HepG2 (cell line): ENCODE measurements at regions not wholly inside any gene's neighbourhood (a gene's known extent, or its start where the extent isn't known, plus 50 kb on each side); places are given as distances from the start of the nearest gene placed in this dataset.

Source experiments
- CREB3 ChIP-seq: sonication (generic); formaldehyde crosslinking; IDR thresholded peaks from 2 replicates; pipeline ENCODE4 v1.5.0; 2020; ENCODE audit warnings: missing genetic modification reagents
- ELF1 ChIP-seq: sonication (generic); formaldehyde crosslinking; IDR thresholded peaks from 2 replicates; pipeline ENCODE4 v1.4.0; 2020; ENCODE audit warnings: missing genetic modification reagents
- NR3C1 ChIP-seq: sonication (generic); formaldehyde crosslinking; IDR thresholded peaks from 2 replicates; pipeline ENCODE4 v1.4.0; 2020; ENCODE audit warnings: missing genetic modification reagents
- RFXANK ChIP-seq: IDR thresholded peaks from 2 replicates; pipeline ENCODE4 v1.6.1; 2016
- ZBTB10 ChIP-seq: sonication (generic); formaldehyde crosslinking; IDR thresholded peaks from 2 replicates; pipeline ENCODE4 v1.4.0; 2020; ENCODE audit warnings: missing genetic modification reagents, borderline replicate concordance
- ZNF354B ChIP-seq: sonication (generic); formaldehyde crosslinking; IDR thresholded peaks from 2 replicates; pipeline ENCODE4 v1.8.0; 2022; ENCODE audit warnings: mild to moderate bottlenecking, missing genetic modification reagents
- ZNF382 ChIP-seq: sonication (generic); formaldehyde crosslinking; IDR thresholded peaks from 2 replicates; pipeline ENCODE4 v1.5.0; 2020; ENCODE audit warnings: missing genetic modification reagents, mild to moderate bottlenecking, borderline replicate concordance
- TF ChIP-seq, protein P1 (sequence below): sonication (generic); formaldehyde crosslinking; IDR thresholded peaks from 2 replicates; pipeline ENCODE4 v1.4.0; 2020; ENCODE audit warnings: missing genetic modification reagents, borderline replicate concordance
- TF ChIP-seq, protein P2 (sequence below): sonication (generic); formaldehyde crosslinking; IDR thresholded peaks from 2 replicates; pipeline ENCODE4 v1.4.0; 2020; ENCODE audit warnings: missing genetic modification reagents, borderline replicate concordance
- TF ChIP-seq, protein P3 (sequence below): sonication (generic); formaldehyde crosslinking; conservative IDR thresholded peaks from 2 replicates; pipeline ENCODE4 v1.4.0; 2020; ENCODE audit warnings: missing genetic modification reagents

- TF ChIP-seq ZBTB10 (CRISPR knock-in tag) (no peak), CREB3 (no peak), NR3C1 (CRISPR knock-in tag) (no peak), ZNF382 (CRISPR knock-in tag) (no peak), RFXANK (CRISPR knock-in tag) (no peak), ELF1 (no peak), ZNF354B (no peak)
- TF ChIP-seq, protein P1, sequence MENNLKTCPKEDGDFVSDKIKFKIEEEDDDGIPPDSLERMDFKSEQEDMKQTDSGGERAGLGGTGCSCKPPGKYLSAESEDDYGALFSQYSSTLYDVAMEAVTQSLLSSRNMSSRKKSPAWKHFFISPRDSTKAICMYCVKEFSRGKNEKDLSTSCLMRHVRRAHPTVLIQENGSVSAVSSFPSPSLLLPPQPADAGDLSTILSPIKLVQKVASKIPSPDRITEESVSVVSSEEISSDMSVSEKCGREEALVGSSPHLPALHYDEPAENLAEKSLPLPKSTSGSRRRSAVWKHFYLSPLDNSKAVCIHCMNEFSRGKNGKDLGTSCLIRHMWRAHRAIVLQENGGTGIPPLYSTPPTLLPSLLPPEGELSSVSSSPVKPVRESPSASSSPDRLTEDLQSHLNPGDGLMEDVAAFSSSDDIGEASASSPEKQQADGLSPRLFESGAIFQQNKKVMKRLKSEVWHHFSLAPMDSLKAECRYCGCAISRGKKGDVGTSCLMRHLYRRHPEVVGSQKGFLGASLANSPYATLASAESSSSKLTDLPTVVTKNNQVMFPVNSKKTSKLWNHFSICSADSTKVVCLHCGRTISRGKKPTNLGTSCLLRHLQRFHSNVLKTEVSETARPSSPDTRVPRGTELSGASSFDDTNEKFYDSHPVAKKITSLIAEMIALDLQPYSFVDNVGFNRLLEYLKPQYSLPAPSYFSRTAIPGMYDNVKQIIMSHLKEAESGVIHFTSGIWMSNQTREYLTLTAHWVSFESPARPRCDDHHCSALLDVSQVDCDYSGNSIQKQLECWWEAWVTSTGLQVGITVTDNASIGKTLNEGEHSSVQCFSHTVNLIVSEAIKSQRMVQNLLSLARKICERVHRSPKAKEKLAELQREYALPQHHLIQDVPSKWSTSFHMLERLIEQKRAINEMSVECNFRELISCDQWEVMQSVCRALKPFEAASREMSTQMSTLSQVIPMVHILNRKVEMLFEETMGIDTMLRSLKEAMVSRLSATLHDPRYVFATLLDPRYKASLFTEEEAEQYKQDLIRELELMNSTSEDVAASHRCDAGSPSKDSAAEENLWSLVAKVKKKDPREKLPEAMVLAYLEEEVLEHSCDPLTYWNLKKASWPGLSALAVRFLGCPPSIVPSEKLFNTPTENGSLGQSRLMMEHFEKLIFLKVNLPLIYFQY (CRISPR knock-in tag) = no peak
- TF ChIP-seq, protein P2, sequence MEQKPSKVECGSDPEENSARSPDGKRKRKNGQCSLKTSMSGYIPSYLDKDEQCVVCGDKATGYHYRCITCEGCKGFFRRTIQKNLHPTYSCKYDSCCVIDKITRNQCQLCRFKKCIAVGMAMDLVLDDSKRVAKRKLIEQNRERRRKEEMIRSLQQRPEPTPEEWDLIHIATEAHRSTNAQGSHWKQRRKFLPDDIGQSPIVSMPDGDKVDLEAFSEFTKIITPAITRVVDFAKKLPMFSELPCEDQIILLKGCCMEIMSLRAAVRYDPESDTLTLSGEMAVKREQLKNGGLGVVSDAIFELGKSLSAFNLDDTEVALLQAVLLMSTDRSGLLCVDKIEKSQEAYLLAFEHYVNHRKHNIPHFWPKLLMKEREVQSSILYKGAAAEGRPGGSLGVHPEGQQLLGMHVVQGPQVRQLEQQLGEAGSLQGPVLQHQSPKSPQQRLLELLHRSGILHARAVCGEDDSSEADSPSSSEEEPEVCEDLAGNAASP (CRISPR knock-in tag) = peak; percentile 54; the same call in 1 of the 2 replicates
- TF ChIP-seq, protein P3, sequence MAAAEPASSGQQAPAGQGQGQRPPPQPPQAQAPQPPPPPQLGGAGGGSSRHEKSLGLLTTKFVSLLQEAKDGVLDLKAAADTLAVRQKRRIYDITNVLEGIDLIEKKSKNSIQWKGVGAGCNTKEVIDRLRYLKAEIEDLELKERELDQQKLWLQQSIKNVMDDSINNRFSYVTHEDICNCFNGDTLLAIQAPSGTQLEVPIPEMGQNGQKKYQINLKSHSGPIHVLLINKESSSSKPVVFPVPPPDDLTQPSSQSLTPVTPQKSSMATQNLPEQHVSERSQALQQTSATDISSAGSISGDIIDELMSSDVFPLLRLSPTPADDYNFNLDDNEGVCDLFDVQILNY (CRISPR knock-in tag) = no peak
These were observed 478.2 kb upstream of the CITED2 start (continued) for GRCh38 chr6:139852488-139853140.
